Hepatocyte (in vitro differentiated cells): ENCODE measurements at regions not wholly inside any gene's neighbourhood (a gene's known extent, or its start where the extent isn't known, plus 50 kb on each side); places are given as distances from the start of the nearest gene placed in this dataset.
A peak's percentile ranks its signal among the peaks of the same experiment; 100 is the strongest.

Experiments
- DNase-seq: peaks from one replicate; pipeline ENCODE4 v3.0.0-alpha.2; 2016; ENCODE audit warnings: low spot score
- H2AFZ ChIP-seq: fragments of 200-600 bp; sonication (generic); 2 replicates; pipeline ENCODE4 v1.6.0; 2016; ENCODE audit warnings: antibody characterized with exemption, mild to moderate bottlenecking
- H3K27ac ChIP-seq: fragments of 200-600 bp; sonication (generic); 2 replicates; pipeline ENCODE4 v1.5.1; 2016; ENCODE audit warnings: mild to moderate bottlenecking
- H3K27me3 ChIP-seq: fragments of 200-600 bp; sonication (generic); 2 replicates; pipeline ENCODE4 v1.6.1; 2016
- H3K36me3 ChIP-seq: fragments of 200-600 bp; sonication (generic); replicated peaks from 2 replicates; pipeline ENCODE4 v1.5.1; 2016; ENCODE audit warnings: low read depth; ENCODE audit not compliant: insufficient read depth
- H3K4me1 ChIP-seq: fragments of 200-600 bp; sonication (generic); 2 replicates; pipeline ENCODE4 v1.5.1; 2016; ENCODE audit warnings: mild to moderate bottlenecking, moderate library complexity; ENCODE audit not compliant: insufficient read depth
- H3K4me2 ChIP-seq: fragments of 200-600 bp; sonication (generic); 2 replicates; pipeline ENCODE4 v1.6.0; 2016
- H3K4me3 ChIP-seq: fragments of 200-600 bp; sonication (generic); 2 replicates; pipeline ENCODE4 v1.5.1; 2016; ENCODE audit warnings: mild to moderate bottlenecking
- H3K79me2 ChIP-seq: fragments of 200-600 bp; sonication (generic); 2 replicates; pipeline ENCODE4 v1.6.0; 2017; ENCODE audit warnings: mild to moderate bottlenecking
- H3K9me2 ChIP-seq: fragments of 200-600 bp; sonication (generic); replicated peaks from 2 replicates; pipeline ENCODE4 v1.6.0; 2017; ENCODE audit warnings: mild to moderate bottlenecking; ENCODE audit not compliant: insufficient read depth
- H3K9me3 ChIP-seq: fragments of 200-600 bp; sonication (generic); 2 replicates; pipeline ENCODE4 v1.5.1; 2016; ENCODE audit warnings: low read depth, mild to moderate bottlenecking
- H4K20me1 ChIP-seq: fragments of 200-600 bp; sonication (generic); 2 replicates; pipeline ENCODE4 v1.6.0; 2016; ENCODE audit warnings: mild to moderate bottlenecking; ENCODE audit not compliant: insufficient read depth, poor library complexity, severe bottlenecking
- EZH2 ChIP-seq: fragments of 200-600 bp; sonication (generic); IDR thresholded peaks from 2 replicates; pipeline ENCODE4 v1.6.1; 2016; ENCODE audit warnings: antibody characterized with exemption, mild to moderate bottlenecking, borderline replicate concordance
- EZH2phosphoT487 ChIP-seq: fragments of 200-600 bp; sonication (generic); IDR thresholded peaks from one replicate; pipeline ENCODE4 v1.6.1; 2018; ENCODE audit warnings: antibody characterized with exemption, mild to moderate bottlenecking, low read depth, moderate library complexity; ENCODE audit not compliant: unreplicated experiment, severe bottlenecking
- WGBS: methylation state at CpG from one replicate; pipeline ENCODE4 v1.1.6; 2016; ENCODE audit warnings: low lambda C conversion rate; ENCODE audit errors: missing lambda C conversion rate; 5-methylcytosine and 5-hydroxymethylcytosine counted together
- TF ChIP-seq, protein P1 (sequence below): fragments of 200-600 bp; sonication (generic); IDR thresholded peaks from 2 replicates; pipeline ENCODE4 v1.5.1; 2016; ENCODE audit warnings: antibody characterized with exemption, mild to moderate bottlenecking; ENCODE audit not compliant: poor library complexity

- H3K4me1 ChIP-seq: no peaks in the 10 kb centered on the region
- H3K9me3 ChIP-seq: no peaks in the 10 kb centered on the region
- no peak overlapping the region for H3K27ac ChIP-seq
- no peaks in the 10 kb centered on the region for H3K27me3 ChIP-seq
- H2AFZ ChIP-seq: no peak overlapping the region
- no peak overlapping the region for H3K4me2 ChIP-seq
- no peak for DNase-seq
- 96% methylated on average over 3 of the region's 3 CpGs for WGBS
- H3K4me3 ChIP-seq: no peak overlapping the region
- no peaks in the 10 kb centered on the region for H3K36me3 ChIP-seq
- no peaks in the 10 kb centered on the region for H3K79me2 ChIP-seq
- H4K20me1 ChIP-seq: no peaks in the 10 kb centered on the region
- no peaks in the 10 kb centered on the region for H3K9me2 ChIP-seq
- TF ChIP-seq EZH2: no peak
- no peak for TF ChIP-seq EZH2phosphoT487
Observed at GRCh38 chr13:46498650-46499049, 54.3 kb upstream of the LRCH1 start.

DNA sequence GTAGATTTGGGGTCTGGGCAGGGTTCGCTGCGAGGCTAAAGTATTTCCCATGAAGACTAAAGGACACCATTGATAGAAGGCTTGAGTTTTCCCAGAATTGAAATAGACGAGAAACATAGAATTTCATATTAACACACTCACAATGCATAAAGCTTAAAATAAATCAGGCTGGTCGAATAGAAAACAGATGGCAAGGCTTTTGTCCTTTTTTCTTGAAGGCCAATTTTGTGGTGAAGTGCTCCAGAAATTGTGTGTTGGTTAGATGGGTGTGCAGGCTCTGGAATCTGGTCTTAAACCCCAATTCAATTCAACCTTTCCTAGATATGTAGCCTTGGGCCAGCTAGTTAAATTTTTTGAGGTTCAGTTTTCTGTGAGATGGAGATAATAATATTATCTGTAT is 56.9 kb upstream of the LRCH1 start:
- Histone ChIP-seq H3K9me2 (no peaks in the 10 kb centered on the region), H3K4me2 (no peak overlapping the region), H3K79me2 (no peaks in the 10 kb centered on the region), H3K27ac (peak overlapping the region; percentile 60), H3K36me3 (no peaks in the 10 kb centered on the region), H3K4me1 (no peaks in the 10 kb centered on the region), H3K4me3 (no peak overlapping the region), H2AFZ (no peak overlapping the region), H3K9me3 (no peaks in the 10 kb centered on the region), H3K27me3 (no peaks in the 10 kb centered on the region), H4K20me1 (no peaks in the 10 kb centered on the region)
- no peak for DNase-seq
- WGBS: 61% methylated on average over 4 of the region's 4 CpGs
- TF ChIP-seq EZH2 (no peak), EZH2phosphoT487 (no peak)
- TF ChIP-seq, protein P1, sequence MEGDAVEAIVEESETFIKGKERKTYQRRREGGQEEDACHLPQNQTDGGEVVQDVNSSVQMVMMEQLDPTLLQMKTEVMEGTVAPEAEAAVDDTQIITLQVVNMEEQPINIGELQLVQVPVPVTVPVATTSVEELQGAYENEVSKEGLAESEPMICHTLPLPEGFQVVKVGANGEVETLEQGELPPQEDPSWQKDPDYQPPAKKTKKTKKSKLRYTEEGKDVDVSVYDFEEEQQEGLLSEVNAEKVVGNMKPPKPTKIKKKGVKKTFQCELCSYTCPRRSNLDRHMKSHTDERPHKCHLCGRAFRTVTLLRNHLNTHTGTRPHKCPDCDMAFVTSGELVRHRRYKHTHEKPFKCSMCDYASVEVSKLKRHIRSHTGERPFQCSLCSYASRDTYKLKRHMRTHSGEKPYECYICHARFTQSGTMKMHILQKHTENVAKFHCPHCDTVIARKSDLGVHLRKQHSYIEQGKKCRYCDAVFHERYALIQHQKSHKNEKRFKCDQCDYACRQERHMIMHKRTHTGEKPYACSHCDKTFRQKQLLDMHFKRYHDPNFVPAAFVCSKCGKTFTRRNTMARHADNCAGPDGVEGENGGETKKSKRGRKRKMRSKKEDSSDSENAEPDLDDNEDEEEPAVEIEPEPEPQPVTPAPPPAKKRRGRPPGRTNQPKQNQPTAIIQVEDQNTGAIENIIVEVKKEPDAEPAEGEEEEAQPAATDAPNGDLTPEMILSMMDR: no peak

- WGBS: 74% methylated on average over 4 of the region's 4 CpGs
- no peak overlapping the region for H3K4me2 ChIP-seq
Observed at GRCh38 chr13:46495651-46496050, 57.3 kb upstream of the LRCH1 start.

DNA sequence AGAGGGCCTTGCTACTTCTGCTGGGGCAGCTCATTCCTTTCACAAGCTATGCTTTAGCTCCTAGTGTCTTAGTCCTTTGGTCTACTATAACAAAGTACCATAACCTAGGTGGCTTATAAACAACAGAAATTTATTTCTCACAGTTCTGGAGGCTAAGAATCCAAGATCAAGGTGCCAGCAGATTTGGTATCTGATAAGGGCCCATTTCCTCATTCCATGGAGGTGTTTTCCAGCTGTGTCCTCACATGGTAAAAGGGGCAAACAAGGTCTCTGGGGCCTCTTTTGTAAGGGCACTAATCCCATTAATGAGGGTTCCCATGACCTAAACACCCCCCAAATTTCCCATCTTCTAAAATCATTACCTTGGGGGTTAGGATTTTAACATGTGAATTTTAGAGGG is 57.9 kb upstream of the LRCH1 start:
- no peaks in the 10 kb centered on the region for H4K20me1 ChIP-seq
- H3K36me3 ChIP-seq: no peaks in the 10 kb centered on the region
- peak overlapping the region; percentile 60 for H3K27ac ChIP-seq
- no peak for DNase-seq
- H3K4me3 ChIP-seq: no peak overlapping the region
- TF ChIP-seq EZH2phosphoT487 (no peak), EZH2 (no peak)
- TF ChIP-seq, protein P1: no peak
- no peak overlapping the region for H3K4me2 ChIP-seq
- no peaks in the 10 kb centered on the region for H3K79me2 ChIP-seq
- H3K9me3 ChIP-seq: no peaks in the 10 kb centered on the region
- no peaks in the 10 kb centered on the region for H3K27me3 ChIP-seq
- no peak overlapping the region for H2AFZ ChIP-seq
- H3K9me2 ChIP-seq: no peaks in the 10 kb centered on the region
- H3K4me1 ChIP-seq: peaks cover 6% of the 10 kb centered on the region

More at GRCh38 chr13:46495651-46496050, 57.3 kb upstream of the LRCH1 start:
- no peak for TF ChIP-seq EZH2phosphoT487
- H3K27ac ChIP-seq: peak overlapping the region; percentile 60
- H4K20me1 ChIP-seq: no peaks in the 10 kb centered on the region
- no peaks in the 10 kb centered on the region for H3K9me3 ChIP-seq
- no peaks in the 10 kb centered on the region for H3K79me2 ChIP-seq
- no peak for DNase-seq
- no peaks in the 10 kb centered on the region for H3K27me3 ChIP-seq
- peaks cover under 1% of the 10 kb centered on the region for H3K4me1 ChIP-seq
- H3K36me3 ChIP-seq: no peaks in the 10 kb centered on the region
- H2AFZ ChIP-seq: no peak overlapping the region
- H3K4me3 ChIP-seq: no peak overlapping the region
- no peaks in the 10 kb centered on the region for H3K9me2 ChIP-seq
